Neural cell (in vitro differentiated cells): ENCODE measurements at regions not wholly inside any gene's neighbourhood (a gene's known extent, or its start where the extent isn't known, plus 50 kb on each side); places are given as distances from the start of the nearest gene placed in this dataset.

ENCODE experiments used
- H2AFZ ChIP-seq: fragments of 200-600, 300-800 bp; sonication (generic), shearing (Covaris generic); 2 replicates; pipeline ENCODE4 v1.6.0; 2014; ENCODE audit warnings: low read depth, mild to moderate bottlenecking, antibody characterized with exemption, low read length, moderate library complexity
- H3F3A ChIP-seq: fragments of 200-600 bp; shearing (Covaris generic); 2 replicates; pipeline ENCODE4 v1.6.1; 2016; ENCODE audit warnings: mild to moderate bottlenecking, moderate library complexity, mixed read lengths, antibody characterized with exemption, low read length; ENCODE audit not compliant: insufficient read depth, poor library complexity, severe bottlenecking
- H3K27ac ChIP-seq: fragments of 200-600, 300-800 bp; sonication (generic), shearing (Covaris generic); 2 replicates; pipeline ENCODE4 v1.5.1; 2014; ENCODE audit warnings: mild to moderate bottlenecking, low read length, moderate library complexity
- H3K27me3 ChIP-seq: fragments of 300-800, 200-600 bp; sonication (generic), shearing (Covaris generic); 2 replicates; pipeline ENCODE4 v1.6.0; 2014; ENCODE audit warnings: mild to moderate bottlenecking, low read depth, low read length, moderate library complexity; ENCODE audit not compliant: insufficient read depth
- H3K36me3 ChIP-seq: fragments of 300-800, 200-600 bp; sonication (generic), shearing (Covaris generic); 2 replicates; pipeline ENCODE4 v1.5.1; 2014; ENCODE audit warnings: mild to moderate bottlenecking, antibody characterized with exemption, low read length, moderate library complexity; ENCODE audit not compliant: insufficient read depth
- H3K4me2 ChIP-seq: fragments of 300-800, 200-600 bp; sonication (generic), shearing (Covaris generic); 2 replicates; pipeline ENCODE4 v1.6.0; 2014; ENCODE audit warnings: mild to moderate bottlenecking, low read length
- H3K4me3 ChIP-seq: fragments of 300-800, 200-600 bp; sonication (generic), shearing (Covaris generic); 2 replicates; pipeline ENCODE4 v1.5.1; 2014; ENCODE audit warnings: mild to moderate bottlenecking, low read length, moderate library complexity
- H3K79me2 ChIP-seq: fragments of 200-600 bp; shearing (Covaris generic); replicated peaks from 2 replicates; pipeline ENCODE4 v1.6.0; 2014; ENCODE audit warnings: mild to moderate bottlenecking, low read length, moderate library complexity; ENCODE audit not compliant: insufficient read depth
- H3K9ac ChIP-seq: fragments of 300-800, 200-600 bp; sonication (generic), shearing (Covaris generic); 2 replicates; pipeline ENCODE4 v1.6.1; 2016; ENCODE audit warnings: mild to moderate bottlenecking, low read length, mixed read lengths
- H3K9me2 ChIP-seq: fragments of 200-600 bp; shearing (Covaris generic); 2 replicates; pipeline ENCODE4 v1.6.1; 2016; ENCODE audit warnings: mild to moderate bottlenecking, low read length, mixed read lengths; ENCODE audit not compliant: insufficient read depth
- H3K9me3 ChIP-seq: fragments of 200-600, 300-800 bp; sonication (generic), shearing (Covaris generic); 2 replicates; pipeline ENCODE4 v1.6.1; 2016; ENCODE audit warnings: mild to moderate bottlenecking, mixed run types, low read length, moderate library complexity, mixed read lengths
- H4K20me1 ChIP-seq: fragments of 200-600 bp; shearing (Covaris generic); 2 replicates; pipeline ENCODE4 v1.6.1; 2016; ENCODE audit warnings: mild to moderate bottlenecking, mixed run types; ENCODE audit not compliant: insufficient read depth
- EP300 ChIP-seq: fragments of 450-650 bp; conservative IDR thresholded peaks from 2 replicates; pipeline ENCODE4 v1.6.1; 2014; ENCODE audit warnings: antibody characterized with exemption, mild to moderate bottlenecking, moderate library complexity; ENCODE audit not compliant: poor library complexity, severe bottlenecking
- EZH2 ChIP-seq: fragments of 200-600, 300-800 bp; shearing (Covaris generic), sonication (generic); IDR thresholded peaks from 2 replicates; pipeline ENCODE4 v1.6.1; 2014; ENCODE audit warnings: antibody characterized with exemption, low read length, borderline replicate concordance, mild to moderate bottlenecking; ENCODE audit not compliant: insufficient read depth, poor library complexity, severe bottlenecking
- MXI1 ChIP-seq: fragments of 450-650 bp; conservative IDR thresholded peaks from 2 replicates; pipeline ENCODE4 v1.6.1; 2014; ENCODE audit warnings: antibody characterized with exemption, mild to moderate bottlenecking; ENCODE audit not compliant: poor library complexity, severe bottlenecking
- POLR2AphosphoS5 ChIP-seq: IDR thresholded peaks from 2 replicates; pipeline ENCODE4 v1.6.1; 2012
- RAD21 ChIP-seq: fragments of 450-650 bp; conservative IDR thresholded peaks from 2 replicates; pipeline ENCODE4 v1.6.1; 2014; ENCODE audit warnings: antibody characterized with exemption, mild to moderate bottlenecking, moderate library complexity
- REST ChIP-seq: IDR thresholded peaks from 2 replicates; pipeline ENCODE4 v1.6.1; 2012; ENCODE audit warnings: borderline replicate concordance
- SMC3 ChIP-seq: fragments of 450-650 bp; conservative IDR thresholded peaks from 2 replicates; pipeline ENCODE4 v1.6.1; 2014; ENCODE audit warnings: antibody characterized with exemption, mild to moderate bottlenecking, moderate library complexity; ENCODE audit not compliant: poor library complexity
- TAF1 ChIP-seq: IDR thresholded peaks from 2 replicates; pipeline ENCODE4 v1.6.1; 2012; ENCODE audit warnings: low read depth
- TF ChIP-seq, protein P1 (sequence below): fragments of 450-650 bp; IDR thresholded peaks from 2 replicates; pipeline ENCODE4 v1.5.1; 2014; ENCODE audit warnings: antibody characterized with exemption, mild to moderate bottlenecking, moderate library complexity; ENCODE audit not compliant: poor library complexity, severe bottlenecking

GRCh38 chr4:174117445-174117844 lies 166.0 kb downstream of the FBXO8 start:
- Histone ChIP-seq H3K27ac (no peak overlapping the region), H3K27me3 (no peaks in the 10 kb centered on the region), H3K9ac (no peak overlapping the region), H2AFZ (no peak overlapping the region), H3K9me2 (no peaks in the 10 kb centered on the region), H3K79me2 (no peaks in the 10 kb centered on the region), H3K4me2 (no peak overlapping the region), H3K36me3 (no peaks in the 10 kb centered on the region), H3F3A (no peaks in the 10 kb centered on the region), H4K20me1 (no peaks in the 10 kb centered on the region), H3K4me3 (no peak overlapping the region), H3K9me3 (no peaks in the 10 kb centered on the region)
- no peak for TF ChIP-seq MXI1
- no peak for TF ChIP-seq EP300
- no peak for TF ChIP-seq REST
- no peak for TF ChIP-seq POLR2AphosphoS5
- TF ChIP-seq RAD21 = no peak
- TF ChIP-seq EZH2 = no peak
- no peak for TF ChIP-seq TAF1
- no peak for TF ChIP-seq SMC3
- TF ChIP-seq, protein P1, sequence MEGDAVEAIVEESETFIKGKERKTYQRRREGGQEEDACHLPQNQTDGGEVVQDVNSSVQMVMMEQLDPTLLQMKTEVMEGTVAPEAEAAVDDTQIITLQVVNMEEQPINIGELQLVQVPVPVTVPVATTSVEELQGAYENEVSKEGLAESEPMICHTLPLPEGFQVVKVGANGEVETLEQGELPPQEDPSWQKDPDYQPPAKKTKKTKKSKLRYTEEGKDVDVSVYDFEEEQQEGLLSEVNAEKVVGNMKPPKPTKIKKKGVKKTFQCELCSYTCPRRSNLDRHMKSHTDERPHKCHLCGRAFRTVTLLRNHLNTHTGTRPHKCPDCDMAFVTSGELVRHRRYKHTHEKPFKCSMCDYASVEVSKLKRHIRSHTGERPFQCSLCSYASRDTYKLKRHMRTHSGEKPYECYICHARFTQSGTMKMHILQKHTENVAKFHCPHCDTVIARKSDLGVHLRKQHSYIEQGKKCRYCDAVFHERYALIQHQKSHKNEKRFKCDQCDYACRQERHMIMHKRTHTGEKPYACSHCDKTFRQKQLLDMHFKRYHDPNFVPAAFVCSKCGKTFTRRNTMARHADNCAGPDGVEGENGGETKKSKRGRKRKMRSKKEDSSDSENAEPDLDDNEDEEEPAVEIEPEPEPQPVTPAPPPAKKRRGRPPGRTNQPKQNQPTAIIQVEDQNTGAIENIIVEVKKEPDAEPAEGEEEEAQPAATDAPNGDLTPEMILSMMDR = no peak

DNA sequence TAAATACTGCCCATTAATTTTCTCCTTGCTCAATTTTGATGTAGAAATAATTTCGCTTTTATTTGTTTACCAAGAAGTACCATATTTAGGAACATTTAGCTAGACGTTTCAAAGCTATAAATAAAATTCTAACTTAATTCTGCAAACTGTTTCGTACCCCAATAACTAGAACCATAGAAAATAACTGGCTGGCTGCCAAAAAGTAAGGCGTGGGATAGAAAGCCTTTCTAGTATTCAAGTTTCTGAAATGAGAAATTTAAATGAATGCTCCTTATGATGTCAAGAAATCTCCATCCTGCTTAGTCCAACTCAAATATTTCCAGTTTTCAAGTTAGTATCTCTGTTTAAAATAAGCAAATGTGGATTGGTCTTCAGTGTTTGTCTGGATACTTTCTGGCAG lies 167.4 kb downstream of the FBXO8 start:
- H3K4me2 ChIP-seq = no peak overlapping the region

More for the DNA sequence above, 167.4 kb downstream of the FBXO8 start:
- TF ChIP-seq TAF1 (no peak), RAD21 (no peak), MXI1 (no peak), EZH2 (no peak), SMC3 (no peak), REST (no peak), POLR2AphosphoS5 (no peak), EP300 (no peak)
- TF ChIP-seq, protein P1 = no peak
- H2AFZ ChIP-seq = no peak overlapping the region
- H3K79me2 ChIP-seq = no peaks in the 10 kb centered on the region
- no peak overlapping the region for H3K4me3 ChIP-seq
- no peaks in the 10 kb centered on the region for H3K27me3 ChIP-seq
- H3K9me2 ChIP-seq = no peaks in the 10 kb centered on the region
- no peaks in the 10 kb centered on the region for H3F3A ChIP-seq
- H3K27ac ChIP-seq = no peak overlapping the region
- H3K9me3 ChIP-seq = no peaks in the 10 kb centered on the region
- no peaks in the 10 kb centered on the region for H3K36me3 ChIP-seq
- H3K9ac ChIP-seq = no peak overlapping the region
- H4K20me1 ChIP-seq = no peaks in the 10 kb centered on the region
